ENCODE measurements at regions not wholly inside any gene's neighbourhood (a gene's known extent, or its start where the extent isn't known, plus 50 kb on each side); places are given as distances from the start of the nearest gene placed in this dataset.

GRCh38 chr5:130529511-130530485 lies 625.5 kb downstream of the CHSY3 start:
- H2BK120ac ChIP-seq (replicated peaks; ENCODE audit: low read depth, low read length), result no peak overlapping the region
- no peaks in the 10 kb centered on the region for H3K79me2 ChIP-seq (ENCODE audit: control insufficient read depth in 1 of 2, insufficient read depth in 2 of 2, low read length in 2 of 2)
- no peak overlapping the region for H2BK20ac ChIP-seq (ENCODE audit: low read length)
- H3K27ac ChIP-seq (ENCODE audit: low read depth, low read length), result no peak overlapping the region
- H3K56ac ChIP-seq (replicated peaks; ENCODE audit: insufficient read length, low read depth, low read length), result no peak overlapping the region
- no peak overlapping the region for H2BK5ac ChIP-seq (ENCODE audit: low read depth, low read length)
- no peaks in the 10 kb centered on the region for H3K4me1 ChIP-seq (replicated peaks in 1 of 4; ENCODE audit: control insufficient read depth in 3 of 4, insufficient read depth in 4 of 4, low read length in 3 of 4)
- H3K4ac ChIP-seq (replicated peaks; ENCODE audit: insufficient read length, low read depth, low read length), result no peak overlapping the region
- DNase-seq (ENCODE audit: low read depth in 1 of 2, low spot score in 2 of 2) (no peak), FAIRE-seq (no peak)
- WGBS, 2 experiments (ENCODE audit: extremely low coverage in 1 of 2, insufficient coverage in 1 of 2, insufficient read length in 1 of 2, insufficient replicate concordance in 2 of 2, low coverage in 1 of 2, low lambda C conversion rate in 2 of 2, missing lambda C conversion rate in 1 of 2), result 91% methylated on average over 8 of the region's 8 CpGs; no CpG with 5 or more reads in 1 of the 2 experiments
- no peak overlapping the region for H4K5ac ChIP-seq (ENCODE audit: insufficient read length, low read depth, low read length)
- no peak overlapping the region for H4K8ac ChIP-seq (ENCODE audit: extremely low read depth, insufficient read depth, low read length)
- H3K27me3 ChIP-seq (replicated peaks in 1 of 4; ENCODE audit: control insufficient read depth in 3 of 4, extremely low read depth in 1 of 4, insufficient read depth in 3 of 4, low read length in 3 of 4), result no peaks in the 10 kb centered on the region
- H2AFZ ChIP-seq (ENCODE audit: low read length), result no peak overlapping the region
- no peaks in the 10 kb centered on the region for H3K9me3 ChIP-seq (ENCODE audit: insufficient read depth in 2 of 2, low read depth in 1 of 2, low read length in 1 of 2)
- H4K91ac ChIP-seq (replicated peaks; ENCODE audit: insufficient read length, low read length), result no peak overlapping the region
- no peaks in the 10 kb centered on the region for H4K20me1 ChIP-seq (replicated peaks in 1 of 2; ENCODE audit: control insufficient read depth in 1 of 2, insufficient read depth in 2 of 2, low read length in 2 of 2)
- TF ChIP-seq BRCA1 (IDR thresholded peaks at IDR 0.05; ENCODE audit: low read depth, low read length), result no peak
- no peaks in the 10 kb centered on the region for H3K23me2 ChIP-seq (ENCODE audit: low read depth, low read length)
- no peak overlapping the region for H3K4me2 ChIP-seq (ENCODE audit: insufficient read depth in 1 of 2, low read depth in 2 of 2, low read length in 2 of 2)
- no peak overlapping the region for H3K23ac ChIP-seq (ENCODE audit: insufficient read length)
- ChIA-PET POLR2A (ENCODE audit: partially characterized antibody) (no interaction called here), CTCF (ENCODE audit: partially characterized antibody) (interaction anchor here (0.6 kb wide), 1 partner anchor 758 kb away, joined by 3 read pairs; no protein-coding TSS in a partner anchor)
- H3K9ac ChIP-seq (replicated peaks in 1 of 4; ENCODE audit: extremely low read depth in 1 of 4, low read depth in 3 of 4, low read length in 3 of 4), result no peak overlapping the region
- no peak overlapping the region for H3K18ac ChIP-seq (ENCODE audit: extremely low read depth, low read length)
- H3K36me3 ChIP-seq (ENCODE audit: control insufficient read depth in 2 of 4, insufficient read depth in 4 of 4, low read length in 3 of 4), result no peaks in the 10 kb centered on the region
- no peak overlapping the region for H3K4me3 ChIP-seq (ENCODE audit: extremely low read depth in 1 of 4, insufficient read depth in 2 of 4, low read depth in 3 of 4, low read length in 4 of 4)
- H3K14ac ChIP-seq (ENCODE audit: insufficient read length), result no peak overlapping the region
- H2BK12ac ChIP-seq (ENCODE audit: low read depth, low read length), result no peak overlapping the region
- no peak overlapping the region for H2AK5ac ChIP-seq (ENCODE audit: low read depth, low read length)
- no peak overlapping the region for H2BK15ac ChIP-seq (ENCODE audit: low read length)
- H3K79me1 ChIP-seq (ENCODE audit: low read depth, low read length), result no peaks in the 10 kb centered on the region

Measured in H1 (cell line).